AML-193 (cell line): ENCODE measurements at regions not wholly inside any gene's neighbourhood (a gene's known extent, or its start where the extent isn't known, plus 50 kb on each side); places are given as distances from the start of the nearest gene placed in this dataset.
"Not testable (repeated sequence)": the region's sequence is repeated elsewhere in the genome, so short reads cannot be mapped to it uniquely, and the experiment has no call there.

Experiments
- DNase-seq, 2 experiments: peaks; one replicate each; lab custom pipeline; 2025; lab: John Stamatoyannopoulos, UW

GRCh38 chr1:177891809-177892208 is 78.0 kb downstream of the SEC16B start:
- no peak for DNase-seq

DNA sequence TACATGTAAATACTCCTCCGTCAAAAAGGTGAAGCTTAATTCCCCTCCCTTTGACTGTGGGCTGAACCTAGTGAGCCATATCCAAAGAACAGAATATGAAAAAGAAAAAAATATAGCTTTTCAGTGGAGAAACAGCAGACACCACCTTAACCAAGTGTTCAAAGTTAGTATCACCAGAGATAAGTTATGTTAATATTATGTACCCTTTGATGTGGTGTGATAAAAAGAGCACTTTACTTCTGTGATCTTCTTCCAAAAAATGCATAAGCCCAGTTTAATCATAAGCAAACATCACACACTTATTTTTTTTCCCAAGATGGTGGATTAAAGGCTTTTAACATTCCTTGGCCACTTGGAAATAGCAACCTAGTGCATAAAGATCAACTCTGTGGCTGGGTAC is 79.4 kb downstream of the SEC16B start:
- DNase-seq = no peak

- DNase-seq = no peak
Observed at GRCh38 chr1:177884479-177885021, 85.3 kb downstream of the SEC16B start.

GRCh38 chr1:177883581-177883980 is 86.3 kb downstream of the SEC16B start:
- DNase-seq = no peak

- DNase-seq = no peak
Observed at GRCh38 chr1:177880339-177880891, 89.4 kb downstream of the SEC16B start.

DNA sequence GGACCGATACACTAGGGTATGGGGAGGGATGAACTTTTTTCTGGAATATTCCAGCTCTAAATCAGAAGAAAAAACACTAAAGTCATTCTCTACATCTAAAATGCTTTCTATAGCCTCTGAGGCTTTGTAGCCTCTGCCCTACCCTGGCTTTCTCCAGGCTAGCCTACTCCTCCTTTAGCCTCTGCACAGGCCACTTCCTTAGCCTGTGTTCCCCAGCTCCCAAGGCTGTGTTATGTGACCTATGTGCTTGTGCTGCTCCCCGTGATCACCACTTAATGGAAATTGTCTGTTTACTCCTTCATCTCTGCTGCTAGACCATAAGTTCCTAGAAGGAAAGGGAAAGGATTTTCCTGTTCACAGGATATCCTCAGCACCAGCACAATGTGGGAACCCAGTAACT is 92.8 kb downstream of the SEC16B start:
- no peak for DNase-seq

DNA sequence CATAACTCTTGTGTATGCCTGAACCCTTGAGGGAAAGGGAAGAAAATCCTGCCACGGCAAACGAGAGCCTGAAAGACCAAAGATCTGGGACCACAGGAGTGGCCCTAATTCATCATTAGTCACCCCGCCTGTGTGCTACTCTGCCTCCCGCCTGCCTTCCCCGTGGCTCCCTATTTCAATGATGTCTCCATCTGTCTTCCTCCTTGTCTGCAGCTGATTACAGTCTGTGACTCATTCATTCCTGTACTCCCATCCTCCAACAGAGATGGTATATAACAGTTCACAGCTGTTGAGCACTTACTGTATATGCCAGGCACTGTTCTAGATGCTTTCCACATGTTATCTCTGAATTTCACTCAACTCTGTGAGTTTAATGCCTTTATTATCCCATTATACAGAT is 96.6 kb downstream of the SEC16B start:
- no peak for DNase-seq

- no peak for DNase-seq
Observed at GRCh38 chr1:177872308-177872900, 97.5 kb downstream of the SEC16B start.

GRCh38 chr1:177871613-177872307 is 98.1 kb downstream of the SEC16B start:
- no peak for DNase-seq

DNA sequence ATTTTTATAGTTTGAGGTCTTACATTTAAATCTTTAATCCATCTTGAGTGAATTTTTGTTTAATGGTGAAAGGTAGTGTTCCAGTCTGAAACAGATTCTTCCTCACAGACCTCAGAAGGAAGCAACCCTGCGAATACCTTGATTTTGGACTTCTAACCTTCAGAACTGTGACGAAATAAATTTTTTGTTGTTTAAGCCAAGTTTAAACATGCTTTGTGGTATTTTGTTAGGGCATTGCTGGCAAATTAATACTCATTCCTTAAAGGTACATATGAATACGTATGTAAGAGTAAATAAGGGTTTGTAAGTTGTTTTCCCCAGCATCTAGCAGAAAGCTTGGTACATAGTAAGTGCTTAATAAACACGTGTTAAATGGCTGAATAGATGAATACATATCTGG is 100.3 kb downstream of the SEC16B start:
- no peak for DNase-seq

GRCh38 chr1:177869011-177869410 is 100.8 kb downstream of the SEC16B start:
- not testable (repeated sequence) for DNase-seq

GRCh38 chr1:177865807-177866206 is 104.1 kb downstream of the SEC16B start:
- no peak for DNase-seq

DNA sequence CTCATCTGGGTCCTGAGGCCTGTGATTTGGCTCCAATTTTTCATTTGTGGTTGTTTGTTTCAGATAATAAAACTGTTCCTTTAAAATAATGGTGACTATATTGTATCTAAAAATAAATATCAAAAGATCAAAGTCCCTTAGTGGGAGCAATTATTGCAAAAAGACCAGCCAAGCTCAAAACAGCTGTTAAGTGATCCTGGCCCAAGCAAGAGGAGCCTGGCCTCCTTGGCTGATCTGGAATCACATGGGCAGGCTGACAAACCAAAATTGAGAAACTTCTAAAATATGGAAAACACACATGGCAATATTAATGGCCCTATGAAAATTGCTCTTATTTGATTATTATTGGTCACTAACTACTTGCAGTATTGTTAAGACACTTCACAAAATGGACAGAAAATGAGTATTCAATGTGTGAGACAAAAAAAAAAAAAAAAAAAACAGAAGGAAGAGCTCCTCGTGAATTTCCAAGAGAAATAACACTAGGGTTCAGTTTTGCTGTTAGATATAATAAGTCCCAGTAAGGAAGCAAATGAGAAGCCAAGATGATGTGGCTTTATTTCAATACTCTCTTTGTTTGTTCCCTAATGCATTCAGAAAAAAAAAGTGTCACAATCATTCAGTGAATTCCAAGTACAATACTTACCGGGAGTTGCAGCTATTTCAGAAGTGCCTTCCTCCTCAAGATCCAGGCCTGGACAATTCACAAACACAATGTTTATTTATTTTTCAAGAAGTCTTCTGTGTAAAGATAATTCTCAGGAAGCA is 105.1 kb downstream of the SEC16B start:
- DNase-seq = no peak

DNA sequence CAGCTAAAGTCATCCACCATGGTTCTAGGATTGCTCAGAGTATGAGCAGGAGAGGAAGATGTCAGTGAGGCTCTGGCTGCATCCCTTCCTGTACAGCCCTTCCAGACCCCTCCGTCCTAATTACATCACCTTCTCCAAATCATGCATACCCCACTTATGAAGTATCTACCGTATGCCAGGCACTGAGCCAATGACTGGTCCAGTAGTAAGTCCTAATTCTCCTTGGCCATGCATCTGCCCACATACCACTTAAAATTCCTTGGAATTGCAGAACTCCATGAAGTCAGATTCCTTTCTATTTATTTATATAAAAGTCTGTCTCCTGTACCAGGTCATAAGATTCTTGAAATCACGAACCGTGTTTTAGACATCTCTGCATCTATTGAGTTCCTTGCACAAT is 106.1 kb downstream of the SEC16B start:
- no peak for DNase-seq

DNA sequence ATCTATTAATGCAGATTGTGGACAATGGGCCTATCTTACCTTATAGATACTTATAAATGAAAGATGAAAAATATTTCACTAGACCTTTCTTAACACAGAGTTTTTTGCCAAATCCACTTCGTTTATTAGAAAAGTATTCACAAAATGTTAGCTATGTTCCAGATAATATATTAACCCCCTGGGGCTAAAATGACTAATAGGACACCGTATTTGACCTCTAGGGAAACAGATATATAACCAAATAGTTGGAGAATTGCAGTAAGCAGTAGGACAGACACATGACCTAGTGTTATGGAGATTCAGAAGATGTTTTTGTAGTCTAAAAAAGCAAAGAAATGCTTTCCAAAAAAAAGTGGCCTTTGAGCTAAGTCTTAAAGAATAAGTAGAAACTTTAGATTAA is 106.9 kb downstream of the SEC16B start:
- DNase-seq = no peak

- no peak for DNase-seq
Observed at GRCh38 chr1:177859572-177859971, 110.3 kb downstream of the SEC16B start.

- no peak for DNase-seq
Observed at GRCh38 chr1:177858332-177858821, 111.5 kb downstream of the SEC16B start.

- DNase-seq = no peak
Observed at GRCh38 chr1:177857285-177857684, 112.6 kb downstream of the SEC16B start.

GRCh38 chr1:177854951-177855350 is 114.9 kb downstream of the SEC16B start:
- DNase-seq = no peak

GRCh38 chr1:177849579-177850290 is 120.1 kb downstream of the SEC16B start:
- DNase-seq = no peak

- no peak for DNase-seq
Observed at GRCh38 chr1:177849130-177849529, 120.7 kb downstream of the SEC16B start.

GRCh38 chr1:177848577-177848976 is 121.3 kb downstream of the SEC16B start:
- DNase-seq = no peak
